Activated naive CD8-positive, alpha-beta T cell (primary cell): ENCODE measurements at regions not wholly inside any gene's neighbourhood (a gene's known extent, or its start where the extent isn't known, plus 50 kb on each side); places are given as distances from the start of the nearest gene placed in this dataset.

Experiments
- H3K27ac Mint-ChIP-seq: one replicate; pipeline ENCODE4 v1.8.0; 2021; ENCODE audit warnings: mixed read lengths
- H3K27me3 Mint-ChIP-seq: one replicate; pipeline ENCODE4 v1.8.0; 2021; ENCODE audit warnings: mixed read lengths
- H3K36me3 Mint-ChIP-seq: one replicate; pipeline ENCODE4 v1.8.0; 2021; ENCODE audit warnings: mixed read lengths
- H3K4me1 Mint-ChIP-seq: one replicate; pipeline ENCODE4 v1.8.0; 2021; ENCODE audit warnings: low read depth, mixed read lengths
- H3K4me3 Mint-ChIP-seq: one replicate; pipeline ENCODE4 v1.8.0; 2021; ENCODE audit warnings: mild to moderate bottlenecking, mixed read lengths
- H3K9me3 Mint-ChIP-seq: one replicate; pipeline ENCODE4 v1.8.0; 2021; ENCODE audit warnings: low read depth, mixed read lengths

GRCh38 chr6:166032366-166033200, 135.1 kb downstream of the TBXT start:
- no peaks in the 10 kb centered on the region for H3K36me3 Mint-ChIP-seq
- no peaks in the 10 kb centered on the region for H3K4me1 Mint-ChIP-seq
- no peak overlapping the region for H3K27ac Mint-ChIP-seq
- H3K9me3 Mint-ChIP-seq, result peaks cover 4% of the 10 kb centered on the region
- H3K27me3 Mint-ChIP-seq, result no peaks in the 10 kb centered on the region
- no peak overlapping the region for H3K4me3 Mint-ChIP-seq

DNA sequence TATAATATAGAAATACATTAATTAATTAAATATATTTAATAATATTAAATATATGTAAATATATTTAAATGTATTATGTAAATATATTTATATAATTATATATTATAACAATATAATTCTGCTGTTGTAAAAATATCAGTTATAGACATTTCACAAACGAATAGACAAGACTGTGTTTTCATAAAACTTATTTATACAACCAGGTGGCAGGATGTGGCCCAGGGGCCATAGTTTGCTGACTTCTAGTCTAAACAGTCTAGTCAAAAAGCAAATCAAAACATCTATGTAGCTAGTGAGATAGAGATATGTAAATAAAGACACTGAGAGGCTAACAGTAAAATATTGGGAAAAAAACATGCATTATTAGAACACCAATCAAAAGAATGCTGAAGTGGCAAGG, 136.4 kb downstream of the TBXT start:
- Mint-ChIP-seq H3K9me3 (no peaks in the 10 kb centered on the region), H3K27ac (no peak overlapping the region)

GRCh38 chr6:166029506-166029905, 138.1 kb downstream of the TBXT start:
- Mint-ChIP-seq H3K36me3 (no peaks in the 10 kb centered on the region), H3K27ac (no peak overlapping the region), H3K4me1 (no peaks in the 10 kb centered on the region), H3K4me3 (no peak overlapping the region), H3K9me3 (no peaks in the 10 kb centered on the region), H3K27me3 (no peaks in the 10 kb centered on the region)

More for the DNA sequence above, 136.4 kb downstream of the TBXT start:
- H3K27me3 Mint-ChIP-seq, result no peaks in the 10 kb centered on the region
- no peaks in the 10 kb centered on the region for H3K4me1 Mint-ChIP-seq
- no peak overlapping the region for H3K4me3 Mint-ChIP-seq
- no peaks in the 10 kb centered on the region for H3K36me3 Mint-ChIP-seq

DNA sequence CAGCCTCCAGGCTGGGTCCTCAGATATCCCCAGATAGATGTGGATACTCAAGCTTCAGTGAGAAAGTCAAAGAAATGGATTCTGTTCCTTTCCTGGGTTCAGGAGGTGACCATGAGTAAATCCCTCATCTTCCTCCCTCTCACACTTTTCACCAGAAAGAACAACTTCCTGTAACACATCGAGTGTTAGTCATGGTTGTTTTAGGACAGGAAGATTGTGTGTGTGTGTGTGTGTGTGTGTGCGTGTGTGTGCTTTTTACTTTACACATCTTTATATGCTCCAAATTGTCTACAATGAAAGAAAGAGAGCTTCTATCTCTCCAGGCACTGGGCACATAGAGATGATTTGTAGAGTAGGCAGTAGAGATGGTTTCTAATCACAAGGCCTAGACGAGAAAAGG, 139.9 kb downstream of the TBXT start:
- no peaks in the 10 kb centered on the region for H3K9me3 Mint-ChIP-seq
- no peaks in the 10 kb centered on the region for H3K4me1 Mint-ChIP-seq
- no peaks in the 10 kb centered on the region for H3K36me3 Mint-ChIP-seq
- H3K27me3 Mint-ChIP-seq, result no peaks in the 10 kb centered on the region
- no peak overlapping the region for H3K27ac Mint-ChIP-seq
- H3K4me3 Mint-ChIP-seq, result no peak overlapping the region

GRCh38 chr6:166026586-166027126, 141.0 kb downstream of the TBXT start:
- Mint-ChIP-seq H3K36me3 (no peaks in the 10 kb centered on the region), H3K27ac (no peak overlapping the region), H3K9me3 (no peaks in the 10 kb centered on the region), H3K4me1 (no peaks in the 10 kb centered on the region), H3K4me3 (no peak overlapping the region), H3K27me3 (no peaks in the 10 kb centered on the region)

GRCh38 chr6:166025149-166025898, 142.3 kb downstream of the TBXT start:
- Mint-ChIP-seq H3K9me3 (no peaks in the 10 kb centered on the region), H3K27ac (no peak overlapping the region), H3K4me1 (no peaks in the 10 kb centered on the region), H3K4me3 (no peak overlapping the region), H3K27me3 (peaks cover 4% of the 10 kb centered on the region), H3K36me3 (no peaks in the 10 kb centered on the region)

DNA sequence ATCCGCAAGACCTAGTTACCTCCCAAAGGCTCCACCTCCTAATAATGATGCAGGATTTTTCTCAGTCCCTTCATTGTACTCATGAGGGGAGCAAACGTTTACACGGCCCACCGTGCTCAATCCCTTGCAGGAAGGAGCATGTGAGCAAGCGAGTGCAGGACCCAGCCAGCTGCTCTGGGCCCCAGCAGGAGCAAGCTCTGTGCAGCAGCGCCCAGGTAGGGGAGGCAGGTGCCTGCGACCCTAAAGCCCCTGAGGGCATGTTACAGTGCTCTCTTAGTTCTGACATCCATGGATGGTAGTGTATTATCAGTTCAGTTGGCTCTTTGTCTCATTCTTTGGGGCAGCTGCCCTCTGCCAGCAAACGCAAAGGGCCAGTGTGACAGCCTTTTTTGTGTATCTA, 143.4 kb downstream of the TBXT start:
- Mint-ChIP-seq H3K9me3 (no peaks in the 10 kb centered on the region), H3K36me3 (no peaks in the 10 kb centered on the region), H3K27ac (no peak overlapping the region), H3K4me3 (no peak overlapping the region), H3K27me3 (peaks cover 4% of the 10 kb centered on the region), H3K4me1 (no peaks in the 10 kb centered on the region)

GRCh38 chr6:166023273-166023989, 144.2 kb downstream of the TBXT start:
- H3K27me3 Mint-ChIP-seq, result peaks cover 4% of the 10 kb centered on the region
- no peaks in the 10 kb centered on the region for H3K36me3 Mint-ChIP-seq
- no peaks in the 10 kb centered on the region for H3K4me1 Mint-ChIP-seq
- H3K27ac Mint-ChIP-seq, result no peak overlapping the region
- no peak overlapping the region for H3K4me3 Mint-ChIP-seq
- no peaks in the 10 kb centered on the region for H3K9me3 Mint-ChIP-seq

DNA sequence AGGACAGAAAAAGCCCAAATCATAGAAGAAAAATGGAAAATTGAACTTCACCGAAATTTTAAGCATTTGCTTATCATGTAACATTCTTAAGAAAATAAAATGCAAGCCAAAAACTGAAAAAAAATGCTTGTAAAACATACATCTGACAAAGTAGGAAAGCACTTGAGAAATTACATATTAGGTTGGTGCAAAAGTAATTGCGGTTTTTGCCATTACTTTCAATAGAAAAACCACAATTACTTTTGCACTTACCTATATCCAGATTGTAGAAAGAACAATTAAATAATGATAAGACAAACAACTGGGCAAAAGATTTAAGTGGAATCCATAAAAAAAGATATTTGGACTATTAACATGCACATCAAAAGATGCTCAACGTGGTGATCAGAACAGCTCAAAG, 146.2 kb downstream of the TBXT start:
- no peak overlapping the region for H3K4me3 Mint-ChIP-seq
- peaks cover 10% of the 10 kb centered on the region for H3K9me3 Mint-ChIP-seq
- peaks cover 4% of the 10 kb centered on the region for H3K27me3 Mint-ChIP-seq
- peaks cover 2% of the 10 kb centered on the region for H3K36me3 Mint-ChIP-seq
- H3K4me1 Mint-ChIP-seq, result no peaks in the 10 kb centered on the region
- H3K27ac Mint-ChIP-seq, result no peak overlapping the region

DNA sequence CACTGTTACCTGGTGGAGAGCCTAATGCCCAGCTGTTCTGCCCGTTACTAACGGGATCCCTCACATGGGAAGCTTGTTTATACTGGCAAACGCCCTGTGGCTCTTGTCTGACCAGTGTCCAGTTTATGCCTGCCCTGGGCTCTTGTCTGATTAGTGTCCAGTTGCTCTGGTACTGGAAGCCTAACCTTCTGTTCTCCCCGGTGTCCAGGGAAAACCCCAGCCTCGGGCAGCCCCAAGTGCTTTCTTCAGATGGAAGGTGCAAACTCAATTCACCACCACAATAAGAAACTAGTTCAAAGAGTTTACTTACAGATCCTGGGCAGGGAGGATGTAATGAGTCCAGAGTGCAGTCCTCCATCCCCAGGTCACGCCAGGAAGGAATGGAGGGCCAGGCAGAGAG, 148.4 kb downstream of the TBXT start:
- H3K4me1 Mint-ChIP-seq, result no peaks in the 10 kb centered on the region
- H3K27me3 Mint-ChIP-seq, result peaks cover 4% of the 10 kb centered on the region
- H3K27ac Mint-ChIP-seq, result no peak overlapping the region

GRCh38 chr6:166017032-166017635, 150.5 kb downstream of the TBXT start:
- Mint-ChIP-seq H3K27me3 (peaks cover 10% of the 10 kb centered on the region), H3K27ac (no peak overlapping the region), H3K4me1 (no peaks in the 10 kb centered on the region), H3K4me3 (no peak overlapping the region), H3K9me3 (peaks cover 10% of the 10 kb centered on the region), H3K36me3 (peaks cover 2% of the 10 kb centered on the region)

More for the DNA sequence above, 148.4 kb downstream of the TBXT start:
- H3K36me3 Mint-ChIP-seq, result peaks cover 2% of the 10 kb centered on the region
- peaks cover 10% of the 10 kb centered on the region for H3K9me3 Mint-ChIP-seq
- no peak overlapping the region for H3K4me3 Mint-ChIP-seq

- Mint-ChIP-seq H3K36me3 (peaks cover 2% of the 10 kb centered on the region), H3K9me3 (peaks cover 10% of the 10 kb centered on the region), H3K4me3 (no peak overlapping the region), H3K27me3 (peaks cover 16% of the 10 kb centered on the region), H3K4me1 (no peaks in the 10 kb centered on the region), H3K27ac (no peak overlapping the region)
These were observed 152.7 kb downstream of the TBXT start for GRCh38 chr6:166014966-166015365.

GRCh38 chr6:166010136-166010960, 157.3 kb downstream of the TBXT start:
- no peak overlapping the region for H3K27ac Mint-ChIP-seq
- H3K36me3 Mint-ChIP-seq, result no peaks in the 10 kb centered on the region
- H3K27me3 Mint-ChIP-seq, result peaks cover 39% of the 10 kb centered on the region
- peaks cover 16% of the 10 kb centered on the region for H3K4me1 Mint-ChIP-seq
- H3K4me3 Mint-ChIP-seq, result no peak overlapping the region
- no peaks in the 10 kb centered on the region for H3K9me3 Mint-ChIP-seq
